ENCODE measurements at regions not wholly inside any gene's neighbourhood (a gene's known extent, or its start where the extent isn't known, plus 50 kb on each side); places are given as distances from the start of the nearest gene placed in this dataset.

GRCh38 chr6:55977959-55978665 is 102.7 kb upstream of the BMP5 start:
- ATAC-seq, result no peak
- CTCF ChIA-PET, result no interaction called here

GRCh38 chr6:55974688-55975087 is 99.3 kb upstream of the BMP5 start:
- H3F3A ChIP-seq (ENCODE audit: low read length, unreplicated experiment), result no peaks in the 10 kb centered on the region
- DNase-seq (no peak), ATAC-seq (no peak)
- no peak overlapping the region for H3K9ac ChIP-seq (ENCODE audit: low read length)
- CTCF ChIA-PET, result no interaction called here
- intact Hi-C loops (cut with micrococcal nuclease), result no loop called here
- no peaks in the 10 kb centered on the region for H4K20me1 ChIP-seq (ENCODE audit: low read length)
- TF ChIP-seq EZH2 (IDR thresholded peaks at IDR 0.05; ENCODE audit: low read length, unreplicated experiment), result no peak
- TF ChIP-seq EZH2phosphoT487 (IDR thresholded peaks at IDR 0.05; ENCODE audit: borderline replicate concordance, low read length), result no peak
- H3K27me3 ChIP-seq (ENCODE audit: low read length), result no peaks in the 10 kb centered on the region
- no peak overlapping the region for H3K27ac ChIP-seq (ENCODE audit: low read length)
- no TSS peak for BruUV-seq (replicated peaks)
- H3K36me3 ChIP-seq (ENCODE audit: low read depth, low read length), result no peaks in the 10 kb centered on the region
- H3K4me2 ChIP-seq (ENCODE audit: low read length), result no peak overlapping the region
- H3K4me1 ChIP-seq (ENCODE audit: insufficient read depth, low read length), result no peaks in the 10 kb centered on the region
- POLR2A ChIA-PET (ENCODE audit: unreplicated experiment), result no interaction called here
- H3K79me2 ChIP-seq (ENCODE audit: low read length), result no peaks in the 10 kb centered on the region
- no peaks in the 10 kb centered on the region for H3K9me3 ChIP-seq (ENCODE audit: low read length)
- H3K9me2 ChIP-seq (replicated peaks; ENCODE audit: low read length), result no peaks in the 10 kb centered on the region
- no peak overlapping the region for H3K4me3 ChIP-seq (ENCODE audit: low read length)
- H2AFZ ChIP-seq (ENCODE audit: low read length), result no peak overlapping the region

More at GRCh38 chr6:55977959-55978665, 102.7 kb upstream of the BMP5 start:
- H3K9ac ChIP-seq (ENCODE audit: low read length), result no peak overlapping the region
- BruUV-seq (replicated peaks), result no TSS peak
- intact Hi-C loops (cut with micrococcal nuclease), result no loop called here
- H3K27ac ChIP-seq (ENCODE audit: low read length), result no peak overlapping the region
- POLR2A ChIA-PET (ENCODE audit: unreplicated experiment), result interaction anchor here (0.5 to 0.6 kb wide), 2 partner anchors 165 to 493 kb away, joined by 4 to 32 read pairs; no protein-coding TSS in a partner anchor
- H3F3A ChIP-seq (ENCODE audit: low read length, unreplicated experiment), result no peaks in the 10 kb centered on the region
- no peak overlapping the region for H3K4me2 ChIP-seq (ENCODE audit: low read length)
- no peaks in the 10 kb centered on the region for H4K20me1 ChIP-seq (ENCODE audit: low read length)
- H3K27me3 ChIP-seq (ENCODE audit: low read length), result no peaks in the 10 kb centered on the region
- H3K4me3 ChIP-seq (ENCODE audit: low read length), result no peak overlapping the region
- H2AFZ ChIP-seq (ENCODE audit: low read length), result no peak overlapping the region
- TF ChIP-seq EZH2 (IDR thresholded peaks at IDR 0.05; ENCODE audit: low read length, unreplicated experiment) (no peak), EZH2phosphoT487 (IDR thresholded peaks at IDR 0.05; ENCODE audit: borderline replicate concordance, low read length) (no peak), CTCF (conservative IDR thresholded peaks at IDR 0.05; ENCODE audit: low read depth, low read length) (no peak)
- no peaks in the 10 kb centered on the region for H3K36me3 ChIP-seq (ENCODE audit: low read depth, low read length)
- no peaks in the 10 kb centered on the region for H3K9me2 ChIP-seq (replicated peaks; ENCODE audit: low read length)
- H3K9me3 ChIP-seq (ENCODE audit: low read length), result no peaks in the 10 kb centered on the region
- no peaks in the 10 kb centered on the region for H3K4me1 ChIP-seq (ENCODE audit: insufficient read depth, low read length)
- no peak for DNase-seq
- H3K79me2 ChIP-seq (ENCODE audit: low read length), result no peaks in the 10 kb centered on the region

GRCh38 chr6:55972091-55972490 is 96.7 kb upstream of the BMP5 start:
- H3F3A ChIP-seq (ENCODE audit: low read length, unreplicated experiment), result no peaks in the 10 kb centered on the region
- H3K4me3 ChIP-seq (ENCODE audit: low read length), result no peak overlapping the region
- H3K9me2 ChIP-seq (replicated peaks; ENCODE audit: low read length), result no peaks in the 10 kb centered on the region
- no peak overlapping the region for H3K9ac ChIP-seq (ENCODE audit: low read length)
- ChIA-PET POLR2A (ENCODE audit: unreplicated experiment) (no interaction called here), CTCF (no interaction called here)
- no peak overlapping the region for H2AFZ ChIP-seq (ENCODE audit: low read length)
- intact Hi-C loops (cut with micrococcal nuclease), result no loop called here
- DNase-seq (no peak), ATAC-seq (no peak)
- no peak overlapping the region for H3K4me2 ChIP-seq (ENCODE audit: low read length)
- H3K27ac ChIP-seq (ENCODE audit: low read length), result no peak overlapping the region
- H3K4me1 ChIP-seq (ENCODE audit: insufficient read depth, low read length), result no peaks in the 10 kb centered on the region
- BruUV-seq (replicated peaks), result no TSS peak
- no peaks in the 10 kb centered on the region for H3K36me3 ChIP-seq (ENCODE audit: low read depth, low read length)
- H3K27me3 ChIP-seq (ENCODE audit: low read length), result no peaks in the 10 kb centered on the region
- H3K9me3 ChIP-seq (ENCODE audit: low read length), result no peaks in the 10 kb centered on the region
- TF ChIP-seq EZH2phosphoT487 (IDR thresholded peaks at IDR 0.05; ENCODE audit: borderline replicate concordance, low read length) (no peak), EZH2 (IDR thresholded peaks at IDR 0.05; ENCODE audit: low read length, unreplicated experiment) (no peak), CTCF (conservative IDR thresholded peaks at IDR 0.05; ENCODE audit: low read depth, low read length) (no peak)
- no peaks in the 10 kb centered on the region for H3K79me2 ChIP-seq (ENCODE audit: low read length)
- H4K20me1 ChIP-seq (ENCODE audit: low read length), result no peaks in the 10 kb centered on the region
